ENCODE measurements at regions not wholly inside any gene's neighbourhood (a gene's known extent, or its start where the extent isn't known, plus 50 kb on each side); places are given as distances from the start of the nearest gene placed in this dataset.

- Histone ChIP-seq H2AFZ (ENCODE audit: insufficient read depth, low read depth, low read length, poor library complexity, severe bottlenecking) (no peak overlapping the region), H3K36me3 (replicated peaks in 1 of 2; ENCODE audit: control insufficient read depth in 1 of 2, insufficient read depth in 2 of 2, low read length in 2 of 2) (no peaks in the 10 kb centered on the region), H3K4me2 (replicated peaks; ENCODE audit: extremely low read depth, low read length, poor library complexity, severe bottlenecking) (no peak overlapping the region), H3K79me2 (ENCODE audit: insufficient read depth, low read length) (no peaks in the 10 kb centered on the region), H3K9me3 (replicated peaks in 1 of 2; ENCODE audit: control insufficient read depth in 1 of 2, insufficient read depth in 1 of 2, low read length in 2 of 2) (peaks cover 0 to 2% of the 10 kb centered on the region in 2 donors), H3K27ac (ENCODE audit: low read depth in 1 of 2, low read length in 2 of 2) (no peak overlapping the region), H3K27me3 (ENCODE audit: control insufficient read depth in 2 of 2, insufficient read depth in 2 of 2, low read length in 2 of 2) (no peaks in the 10 kb centered on the region), H4K20me1 (ENCODE audit: insufficient read depth, low read length) (no peaks in the 10 kb centered on the region), H3K9ac (ENCODE audit: insufficient read depth, low read length, poor library complexity, severe bottlenecking) (no peak overlapping the region), H3K4me3 (replicated peaks in 1 of 3; ENCODE audit: low read depth in 2 of 3, low read length in 3 of 3) (no peak overlapping the region), H3K4me1 (ENCODE audit: control insufficient read depth in 1 of 2, insufficient read depth in 2 of 2, low read length in 2 of 2) (no peaks in the 10 kb centered on the region)
- DNase-seq: no peak
- no peaks in the 10 kb centered on the region for H3K36me3 Mint-ChIP-seq
- H3K4me3 Mint-ChIP-seq: no peak overlapping the region
- no peaks in the 10 kb centered on the region for H3K27me3 Mint-ChIP-seq (ENCODE audit: low read depth in 3 of 3)
- no peak for TF ChIP-seq CTCF (IDR thresholded peaks at IDR 0.05)
- H3K4me1 Mint-ChIP-seq: no peaks in the 10 kb centered on the region
- intact Hi-C loops (cut with micrococcal nuclease): no loop called here
- no peak overlapping the region for H3K27ac Mint-ChIP-seq
- peaks cover 0 to 6% (median 5%) of the 10 kb centered on the region in 7 donors for H3K9me3 Mint-ChIP-seq
These were observed 282.2 kb downstream of the RPL10L start for GRCh38 chr14:46369391-46369790.

GRCh38 chr14:46368275-46368674 is 283.3 kb downstream of the RPL10L start:
- Mint-ChIP-seq H3K27me3 (ENCODE audit: low read depth in 3 of 3) (no peaks in the 10 kb centered on the region), H3K4me3 (no peak overlapping the region), H3K36me3 (no peaks in the 10 kb centered on the region), H3K4me1 (no peaks in the 10 kb centered on the region), H3K27ac (no peak overlapping the region), H3K9me3 (peaks cover 0 to 6% (median 4%) of the 10 kb centered on the region in 7 donors)
- Histone ChIP-seq H3K27me3 (ENCODE audit: control insufficient read depth in 2 of 2, insufficient read depth in 2 of 2, low read length in 2 of 2) (no peaks in the 10 kb centered on the region), H2AFZ (ENCODE audit: insufficient read depth, low read depth, low read length, poor library complexity, severe bottlenecking) (no peak overlapping the region), H3K9ac (ENCODE audit: insufficient read depth, low read length, poor library complexity, severe bottlenecking) (no peak overlapping the region), H3K4me2 (replicated peaks; ENCODE audit: extremely low read depth, low read length, poor library complexity, severe bottlenecking) (no peak overlapping the region), H3K9me3 (replicated peaks in 1 of 2; ENCODE audit: control insufficient read depth in 1 of 2, insufficient read depth in 1 of 2, low read length in 2 of 2) (peaks cover 0 to 2% of the 10 kb centered on the region in 2 donors), H3K27ac (ENCODE audit: low read depth in 1 of 2, low read length in 2 of 2) (no peak overlapping the region), H3K36me3 (replicated peaks in 1 of 2; ENCODE audit: control insufficient read depth in 1 of 2, insufficient read depth in 2 of 2, low read length in 2 of 2) (no peaks in the 10 kb centered on the region), H3K79me2 (ENCODE audit: insufficient read depth, low read length) (no peaks in the 10 kb centered on the region), H4K20me1 (ENCODE audit: insufficient read depth, low read length) (no peaks in the 10 kb centered on the region), H3K4me3 (replicated peaks in 1 of 3; ENCODE audit: low read depth in 2 of 3, low read length in 3 of 3) (no peak overlapping the region), H3K4me1 (ENCODE audit: control insufficient read depth in 1 of 2, insufficient read depth in 2 of 2, low read length in 2 of 2) (no peaks in the 10 kb centered on the region)
- no peak for DNase-seq
- WGBS (ENCODE audit: insufficient coverage): 100% methylated on average over 1 of the region's 3 CpGs
- no peak for TF ChIP-seq CTCF (IDR thresholded peaks at IDR 0.05)
- intact Hi-C loops (cut with micrococcal nuclease): no loop called here
